NCI-H128 (cell line): ENCODE measurements at regions not wholly inside any gene's neighbourhood (a gene's known extent, or its start where the extent isn't known, plus 50 kb on each side); places are given as distances from the start of the nearest gene placed in this dataset.

Experiments
- DNase-seq: peaks from one replicate; lab custom pipeline; 2025; ENCODE audit not compliant: unreplicated experiment; lab: John Stamatoyannopoulos, UW

DNA sequence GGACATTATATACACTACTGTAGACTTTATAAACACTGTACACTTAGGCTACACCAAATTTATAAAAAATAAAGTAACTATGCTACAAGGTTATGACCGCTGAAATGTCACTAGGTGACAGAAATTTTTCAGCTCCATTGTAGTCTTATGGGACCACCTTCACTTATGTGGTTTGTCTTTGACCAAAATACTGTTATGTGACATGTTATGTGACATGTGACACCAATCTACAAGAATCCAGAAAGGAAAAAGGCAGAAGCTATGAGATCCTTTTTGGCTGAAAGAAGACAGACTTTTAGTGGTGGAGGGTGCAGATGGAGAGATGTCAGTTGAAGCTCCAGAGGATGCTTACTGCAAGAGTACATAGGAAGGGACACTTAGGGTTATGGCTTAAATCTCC, 1378.4 kb upstream of the TENM4 start:
- DNase-seq: no peak

DNA sequence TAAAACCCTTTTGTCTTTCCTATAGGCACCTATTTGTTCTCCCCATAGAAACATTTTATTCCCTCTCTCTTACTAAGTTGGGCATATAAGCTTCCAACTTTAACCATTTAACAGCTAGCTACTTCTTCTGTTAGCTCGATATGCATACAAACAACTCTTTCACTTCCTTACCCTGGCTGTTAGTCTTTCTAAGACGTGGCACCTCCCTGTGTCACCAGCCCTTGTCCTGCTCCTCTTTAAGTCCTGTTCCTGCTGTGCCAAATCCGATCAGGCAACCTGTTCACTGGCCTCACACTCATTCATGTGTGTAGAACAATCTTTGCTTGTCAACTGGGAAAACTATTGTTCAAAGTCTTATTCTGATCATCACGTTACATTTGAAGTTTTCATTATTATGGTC, 1376.1 kb upstream of the TENM4 start:
- no peak for DNase-seq

- no peak for DNase-seq
Measured at GRCh38 chr11:80816454-80816847, 1375.6 kb upstream of the TENM4 start.

DNA sequence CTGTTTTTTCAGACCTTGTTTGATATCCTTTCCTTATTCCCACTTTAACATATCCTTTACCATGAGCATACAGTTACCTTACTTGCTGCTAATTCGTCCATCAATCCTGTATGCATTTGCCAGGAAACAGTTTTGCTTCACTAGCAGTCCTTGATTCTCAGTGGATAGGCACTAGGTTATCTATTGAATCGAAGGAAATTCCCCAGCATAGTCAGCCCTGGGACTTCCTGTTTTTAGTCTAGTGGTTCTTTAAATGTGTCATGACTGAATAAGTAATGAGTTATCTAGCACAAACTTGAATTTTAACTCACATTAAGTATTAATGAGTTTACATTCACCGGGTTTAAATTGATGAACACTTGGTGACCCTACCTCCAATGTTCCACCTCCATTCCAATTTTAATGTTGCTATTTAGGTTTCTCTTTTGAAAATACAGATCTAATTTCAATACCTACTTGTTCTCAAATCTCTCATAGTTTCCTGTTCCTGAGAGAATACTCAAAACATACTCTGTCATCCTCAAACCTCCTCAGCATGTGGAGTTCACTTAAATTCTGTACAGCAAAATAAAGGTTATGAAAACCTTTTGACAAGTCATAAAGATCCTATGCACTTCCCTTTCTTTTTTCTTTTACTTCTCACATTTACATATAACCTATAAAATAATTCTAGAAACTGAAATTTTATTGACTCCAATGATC, 1375.1 kb upstream of the TENM4 start:
- no peak for DNase-seq

DNA sequence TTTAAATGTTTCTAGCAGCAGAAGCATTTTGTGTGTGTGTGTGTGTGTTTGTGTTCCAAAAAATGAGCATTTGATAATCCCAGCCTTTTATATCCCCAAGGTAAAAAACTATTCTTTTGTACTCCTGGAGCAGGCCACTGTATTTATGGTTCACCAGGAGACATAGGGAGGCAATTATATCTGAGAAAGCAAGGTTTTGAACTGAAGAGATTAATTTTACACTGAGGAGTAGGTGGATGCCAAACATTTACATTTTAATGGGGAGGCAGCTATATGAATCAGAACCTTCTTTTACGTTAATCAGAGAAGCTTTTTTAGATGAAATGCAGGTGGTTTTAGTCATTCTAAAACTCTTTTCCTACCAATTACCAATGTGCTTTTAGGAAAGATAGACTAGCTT, 1374.0 kb upstream of the TENM4 start:
- DNase-seq: no peak

DNA sequence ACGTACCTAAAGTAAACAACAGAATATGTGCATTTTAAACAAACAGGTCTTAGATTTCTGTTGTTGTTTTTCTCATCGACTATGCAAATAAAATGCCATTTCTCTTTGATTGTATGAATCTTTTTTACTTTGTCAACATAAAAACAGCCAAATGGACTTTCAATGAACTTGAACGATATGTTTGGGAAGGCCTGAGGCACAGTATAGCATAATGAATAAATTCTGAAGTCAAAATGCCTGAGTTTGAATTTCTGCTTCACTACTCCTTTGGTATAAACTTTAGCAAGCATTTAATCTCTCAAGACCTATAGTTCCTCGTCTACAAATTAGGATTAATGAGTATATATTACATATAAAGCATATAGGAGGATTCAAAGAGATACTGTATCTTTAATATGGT, 1369.9 kb upstream of the TENM4 start:
- DNase-seq: no peak

- no peak for DNase-seq
Measured at GRCh38 chr11:80798174-80798573, 1357.3 kb upstream of the TENM4 start.

DNA sequence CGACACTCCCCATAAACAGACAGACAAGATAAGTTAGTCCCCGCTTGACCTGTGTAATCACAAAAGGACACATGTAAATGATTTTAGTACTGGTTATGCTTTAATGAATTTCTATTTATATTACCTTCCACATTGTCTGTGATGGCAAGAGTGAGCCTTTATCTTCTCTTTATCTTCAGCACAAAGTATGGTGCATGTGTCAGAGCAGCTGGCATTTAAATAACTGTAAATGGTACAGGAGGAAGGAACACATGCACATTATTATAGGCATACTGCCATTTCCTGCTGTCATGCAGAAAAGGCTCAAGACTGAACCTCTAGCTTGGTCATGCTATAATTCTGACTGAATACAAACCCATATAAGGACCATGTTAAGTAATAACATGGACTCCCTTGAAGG, 1342.7 kb upstream of the TENM4 start:
- no peak for DNase-seq

- no peak for DNase-seq
Measured at GRCh38 chr11:80782135-80782885, 1341.5 kb upstream of the TENM4 start.

- DNase-seq: no peak
Measured at GRCh38 chr11:80779905-80780605, 1339.2 kb upstream of the TENM4 start.

- no peak for DNase-seq
Measured at GRCh38 chr11:80778941-80779340, 1338.1 kb upstream of the TENM4 start.

GRCh38 chr11:80778432-80778831, 1337.6 kb upstream of the TENM4 start:
- no peak for DNase-seq

DNA sequence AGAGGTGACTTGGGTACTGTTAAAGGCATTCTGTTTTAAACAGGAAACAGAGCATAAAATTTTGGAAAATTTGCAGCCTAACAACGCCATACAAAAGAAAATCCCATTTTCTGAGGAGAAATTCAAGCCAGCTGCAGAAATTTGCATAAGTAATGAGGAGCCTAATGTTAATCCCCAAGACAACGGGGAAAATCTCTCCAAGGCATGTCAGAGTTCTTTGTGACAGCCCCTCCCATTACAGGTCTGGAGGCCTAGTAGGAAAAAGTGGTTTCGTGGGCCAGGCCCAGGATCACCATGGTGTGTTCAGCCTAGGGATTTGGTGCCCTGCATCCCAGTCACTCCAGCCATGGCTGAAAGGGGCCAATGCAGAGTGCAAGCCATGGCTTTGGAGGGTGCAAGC, 1333.1 kb upstream of the TENM4 start:
- no peak for DNase-seq

GRCh38 chr11:80771017-80771416, 1330.2 kb upstream of the TENM4 start:
- no peak for DNase-seq

GRCh38 chr11:80758787-80759186, 1318.0 kb upstream of the TENM4 start:
- DNase-seq: no peak

DNA sequence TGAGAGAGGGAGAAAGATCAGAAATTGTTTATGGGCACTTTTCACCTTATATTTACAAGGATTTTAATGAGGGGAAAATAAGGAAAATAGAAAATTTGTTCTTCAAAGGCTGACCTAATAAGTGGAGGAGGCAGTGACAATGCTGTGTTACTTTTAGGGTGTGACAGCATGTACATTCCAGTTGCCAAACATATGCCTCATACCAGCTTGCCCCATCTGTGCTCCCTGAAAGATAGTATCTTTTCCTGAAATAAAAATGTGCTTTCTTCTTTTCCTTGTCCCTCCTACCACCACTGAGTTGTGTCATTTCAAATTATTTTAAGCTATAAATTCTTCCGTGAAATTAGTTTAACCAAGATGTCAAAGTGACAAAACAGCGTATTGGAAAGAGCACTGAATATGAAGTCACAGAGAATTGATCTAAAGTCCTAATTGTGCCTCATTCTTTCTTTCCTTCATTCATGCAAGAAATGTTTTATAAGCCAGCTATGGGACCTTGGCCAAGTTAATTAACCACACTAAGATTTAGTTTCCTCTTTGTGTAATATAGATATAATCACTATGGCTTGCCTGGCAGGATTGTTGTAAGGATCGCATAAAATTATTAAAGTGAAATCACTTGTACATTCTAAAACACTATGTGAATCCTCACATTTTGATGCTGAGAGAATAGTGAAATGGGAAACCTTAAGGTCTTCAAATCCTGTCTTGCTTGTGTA, 1307.5 kb upstream of the TENM4 start:
- no peak for DNase-seq

DNA sequence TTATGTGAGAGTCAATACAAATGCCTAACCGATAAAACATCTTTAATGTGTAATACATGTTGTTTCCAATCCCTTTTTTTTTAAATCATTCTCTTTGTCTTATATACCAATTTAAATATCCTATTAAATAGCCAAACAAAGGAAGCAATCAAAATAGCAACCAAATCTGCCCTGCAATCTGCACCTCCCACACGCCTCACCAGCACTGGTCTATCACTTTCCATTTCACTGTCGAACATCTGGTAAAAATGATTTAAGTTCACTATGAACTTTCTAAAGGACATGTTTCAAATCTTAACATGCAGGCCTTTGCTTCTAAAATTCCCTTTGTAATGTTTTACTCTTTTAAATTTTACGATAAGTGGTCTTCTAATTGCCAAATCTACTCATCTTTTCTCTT, 1305.5 kb upstream of the TENM4 start:
- DNase-seq: no peak

GRCh38 chr11:80745416-80745815, 1304.6 kb upstream of the TENM4 start:
- no peak for DNase-seq

DNA sequence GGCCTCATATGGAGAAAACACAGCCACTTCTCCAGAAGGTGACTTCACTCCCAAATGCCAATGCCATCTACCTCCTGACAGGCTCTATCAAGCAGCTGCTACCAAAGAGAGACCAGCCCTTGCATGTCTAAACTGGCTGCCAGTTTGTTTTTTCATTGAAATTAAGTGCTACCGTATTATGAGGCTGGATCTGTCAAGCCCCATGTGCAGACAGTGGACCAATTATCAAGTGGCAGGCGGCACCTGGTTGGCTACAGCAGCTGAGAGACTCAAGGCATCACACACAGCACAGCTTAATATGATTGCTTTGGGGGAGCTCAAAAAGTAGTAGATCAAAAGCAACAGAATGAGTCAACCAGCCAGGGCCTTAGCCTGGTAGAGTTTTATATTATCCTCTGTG, 1293.0 kb upstream of the TENM4 start:
- no peak for DNase-seq

DNA sequence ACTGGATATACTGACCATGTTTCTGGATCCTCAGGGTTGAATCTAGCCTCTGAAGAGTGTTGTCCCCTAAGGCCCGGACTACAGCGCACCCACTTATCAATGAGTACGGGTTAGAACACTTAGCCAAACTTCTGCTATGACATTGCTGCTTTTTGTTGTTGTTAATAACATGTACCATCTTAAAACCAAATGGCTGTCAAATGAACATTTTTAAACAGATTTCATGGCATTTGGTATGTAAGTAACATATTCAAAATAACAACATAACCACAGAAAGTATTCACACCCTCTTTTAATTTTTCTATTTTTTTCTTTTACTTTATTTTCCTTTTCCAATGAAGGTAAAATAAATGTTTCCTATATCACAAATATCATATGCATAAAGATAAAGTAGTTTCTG, 1292.5 kb upstream of the TENM4 start:
- no peak for DNase-seq

DNA sequence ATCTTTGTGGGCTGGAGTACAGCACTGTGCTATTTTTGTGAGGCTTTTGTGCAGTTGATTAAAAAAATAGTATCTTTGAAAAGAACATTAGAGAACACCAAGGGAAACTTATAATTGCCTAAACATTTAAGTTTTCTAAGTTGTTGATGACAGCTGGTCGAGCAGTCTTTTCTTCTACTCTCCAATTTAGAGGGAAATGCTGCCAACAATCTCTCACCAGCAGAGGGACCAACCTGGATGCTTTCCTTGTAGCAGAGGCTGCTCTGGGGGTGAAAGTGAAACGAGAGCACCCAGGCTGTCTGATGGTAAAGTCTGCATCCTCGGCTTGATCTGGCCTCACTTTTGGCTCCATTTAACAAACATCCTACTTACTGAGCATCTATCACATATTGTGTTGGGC, 1286.5 kb upstream of the TENM4 start:
- DNase-seq: no peak

DNA sequence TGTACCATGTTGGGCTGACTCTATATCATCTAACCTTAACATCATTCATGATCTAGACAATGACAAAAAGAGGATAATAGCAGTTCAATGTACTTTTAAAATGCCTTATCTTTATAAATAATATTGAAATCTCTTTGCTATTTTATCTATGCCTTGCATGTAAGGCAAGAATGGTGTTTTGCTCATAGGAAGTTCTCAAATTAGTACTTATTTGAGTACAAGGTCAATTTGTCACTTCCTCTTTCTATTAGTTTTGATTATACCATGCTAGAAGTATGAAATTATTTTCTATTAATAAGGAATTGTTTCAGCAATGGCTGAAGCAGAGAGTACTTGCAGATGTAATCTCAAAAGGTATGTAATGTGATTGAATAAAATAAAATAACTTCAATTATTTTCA, 1285.4 kb upstream of the TENM4 start:
- DNase-seq: no peak
